Hepatocyte (in vitro differentiated cells): ENCODE measurements at regions not wholly inside any gene's neighbourhood (a gene's known extent, or its start where the extent isn't known, plus 50 kb on each side); places are given as distances from the start of the nearest gene placed in this dataset.

Source experiments
- CTCF ChIP-seq: fragments of 200-600 bp; sonication (generic); IDR thresholded peaks from 2 replicates; pipeline ENCODE4 v1.5.1; 2016; ENCODE audit warnings: antibody characterized with exemption, mild to moderate bottlenecking; ENCODE audit not compliant: poor library complexity
- EZH2phosphoT487 ChIP-seq: fragments of 200-600 bp; sonication (generic); IDR thresholded peaks from one replicate; pipeline ENCODE4 v1.6.1; 2018; ENCODE audit warnings: antibody characterized with exemption, mild to moderate bottlenecking, low read depth, moderate library complexity; ENCODE audit not compliant: unreplicated experiment, severe bottlenecking

- TF ChIP-seq CTCF (no peak), EZH2phosphoT487 (no peak)
Measured at GRCh38 chr4:160347197-160347596, 1244.3 kb downstream of the RAPGEF2 start.
